Activated CD4-positive, alpha-beta T cell treated with anti-CD3 and anti-CD28 coated beads, Interleukin-2, amount 10 ng/mL, durations not matched to agents 24 days and 14 days (primary cell): ENCODE measurements at regions not wholly inside any gene's neighbourhood (a gene's known extent, or its start where the extent isn't known, plus 50 kb on each side); places are given as distances from the start of the nearest gene placed in this dataset.

Experiments
- DNase-seq: peaks from one replicate; pipeline ENCODE4 v3.0.0; 2022
- H3K27ac Mint-ChIP-seq: one replicate; pipeline ENCODE4 v1.8.0; 2022; ENCODE audit warnings: mild to moderate bottlenecking, mixed read lengths
- H3K27me3 Mint-ChIP-seq: one replicate; pipeline ENCODE4 v1.8.0; 2022; ENCODE audit warnings: mixed read lengths
- H3K36me3 Mint-ChIP-seq: one replicate; pipeline ENCODE4 v1.8.0; 2022; ENCODE audit warnings: low read depth, mild to moderate bottlenecking, mixed read lengths
- H3K4me1 Mint-ChIP-seq: one replicate; pipeline ENCODE4 v1.8.0; 2021; ENCODE audit warnings: mixed read lengths
- H3K4me3 Mint-ChIP-seq: one replicate; pipeline ENCODE4 v1.8.0; 2022; ENCODE audit warnings: mild to moderate bottlenecking, moderate library complexity, mixed read lengths
- H3K9me3 Mint-ChIP-seq: one replicate; pipeline ENCODE4 v1.8.0; 2021; ENCODE audit warnings: mixed read lengths
- intact Hi-C: fragments of 100-400 bp; cut with micrococcal nuclease; formaldehyde crosslinking; loops from one replicate; pipeline ENCODE4 v1.15.1; 2023

- H3K4me3 Mint-ChIP-seq: no peak overlapping the region
Measured at GRCh38 chr2:201972621-201973255, 60.9 kb upstream of the FZD7 start.

GRCh38 chr2:201973305-201973928 lies 60.2 kb upstream of the FZD7 start:
- Mint-ChIP-seq H3K4me3 (no peak overlapping the region), H3K27me3 (peaks cover 5% of the 10 kb centered on the region), H3K9me3 (no peaks in the 10 kb centered on the region), H3K36me3 (no peaks in the 10 kb centered on the region), H3K27ac (no peak overlapping the region), H3K4me1 (no peaks in the 10 kb centered on the region)
- intact Hi-C loops: no loop called here
- DNase-seq: no peak

More at GRCh38 chr2:201972621-201973255, 60.9 kb upstream of the FZD7 start:
- H3K27ac Mint-ChIP-seq: no peak overlapping the region
- H3K4me1 Mint-ChIP-seq: no peaks in the 10 kb centered on the region
- H3K36me3 Mint-ChIP-seq: no peaks in the 10 kb centered on the region
- no peaks in the 10 kb centered on the region for H3K9me3 Mint-ChIP-seq
- no peak for DNase-seq
- peaks cover 5% of the 10 kb centered on the region for H3K27me3 Mint-ChIP-seq
- intact Hi-C loops: no loop called here

- no peaks in the 10 kb centered on the region for H3K36me3 Mint-ChIP-seq
- no peak overlapping the region for H3K27ac Mint-ChIP-seq
- intact Hi-C loops: no loop called here
- no peaks in the 10 kb centered on the region for H3K9me3 Mint-ChIP-seq
- no peaks in the 10 kb centered on the region for H3K4me1 Mint-ChIP-seq
- H3K4me3 Mint-ChIP-seq: no peak overlapping the region
- no peak for DNase-seq
- H3K27me3 Mint-ChIP-seq: peaks cover 5% of the 10 kb centered on the region
Measured at GRCh38 chr2:201974171-201975100, 59.2 kb upstream of the FZD7 start.

- H3K9me3 Mint-ChIP-seq: no peaks in the 10 kb centered on the region
- peaks cover 5% of the 10 kb centered on the region for H3K27me3 Mint-ChIP-seq
- H3K4me3 Mint-ChIP-seq: no peak overlapping the region
- H3K27ac Mint-ChIP-seq: no peak overlapping the region
- no peaks in the 10 kb centered on the region for H3K4me1 Mint-ChIP-seq
- H3K36me3 Mint-ChIP-seq: no peaks in the 10 kb centered on the region
- intact Hi-C loops: no loop called here
- DNase-seq: no peak
Measured at GRCh38 chr2:201975434-201975833, 58.2 kb upstream of the FZD7 start.

GRCh38 chr2:201975964-201976612 lies 57.6 kb upstream of the FZD7 start:
- no peaks in the 10 kb centered on the region for H3K4me1 Mint-ChIP-seq
- no peak overlapping the region for H3K27ac Mint-ChIP-seq
- no peak for DNase-seq
- H3K4me3 Mint-ChIP-seq: no peak overlapping the region
- H3K27me3 Mint-ChIP-seq: peaks cover 5% of the 10 kb centered on the region
- intact Hi-C loops: no loop called here
- H3K36me3 Mint-ChIP-seq: no peaks in the 10 kb centered on the region
- H3K9me3 Mint-ChIP-seq: no peaks in the 10 kb centered on the region

- Mint-ChIP-seq H3K4me1 (no peaks in the 10 kb centered on the region), H3K36me3 (no peaks in the 10 kb centered on the region), H3K27me3 (peaks cover 5% of the 10 kb centered on the region), H3K27ac (no peak overlapping the region), H3K9me3 (no peaks in the 10 kb centered on the region), H3K4me3 (no peak overlapping the region)
- no peak for DNase-seq
- intact Hi-C loops: no loop called here
Measured at GRCh38 chr2:201977651-201978050, 56.0 kb upstream of the FZD7 start.

GRCh38 chr2:201978333-201978732 lies 55.3 kb upstream of the FZD7 start:
- no peak for DNase-seq
- intact Hi-C loops: no loop called here
- Mint-ChIP-seq H3K4me3 (no peak overlapping the region), H3K27ac (no peak overlapping the region), H3K36me3 (no peaks in the 10 kb centered on the region), H3K9me3 (no peaks in the 10 kb centered on the region), H3K4me1 (no peaks in the 10 kb centered on the region), H3K27me3 (peaks cover 5% of the 10 kb centered on the region)

- no peak overlapping the region for H3K4me3 Mint-ChIP-seq
- peaks cover 5% of the 10 kb centered on the region for H3K27me3 Mint-ChIP-seq
- H3K36me3 Mint-ChIP-seq: no peaks in the 10 kb centered on the region
- intact Hi-C loops: no loop called here
- H3K27ac Mint-ChIP-seq: no peak overlapping the region
- no peaks in the 10 kb centered on the region for H3K9me3 Mint-ChIP-seq
- DNase-seq: no peak
- H3K4me1 Mint-ChIP-seq: no peaks in the 10 kb centered on the region
Measured at GRCh38 chr2:201978986-201979385, 54.7 kb upstream of the FZD7 start.

- Mint-ChIP-seq H3K4me3 (no peak overlapping the region), H3K27ac (no peak overlapping the region), H3K9me3 (no peaks in the 10 kb centered on the region), H3K4me1 (no peaks in the 10 kb centered on the region), H3K27me3 (no peaks in the 10 kb centered on the region), H3K36me3 (no peaks in the 10 kb centered on the region)
- DNase-seq: no peak
- intact Hi-C loops: no loop called here
Measured at GRCh38 chr2:201980389-201980821, 53.2 kb upstream of the FZD7 start.

- intact Hi-C loops: no loop called here
- Mint-ChIP-seq H3K4me1 (no peaks in the 10 kb centered on the region), H3K27ac (no peak overlapping the region), H3K4me3 (no peak overlapping the region), H3K9me3 (no peaks in the 10 kb centered on the region), H3K36me3 (no peaks in the 10 kb centered on the region), H3K27me3 (no peaks in the 10 kb centered on the region)
- DNase-seq: no peak
Measured at GRCh38 chr2:201980946-201981345, 52.7 kb upstream of the FZD7 start.

GRCh38 chr2:201983174-201983573 lies 50.5 kb upstream of the FZD7 start:
- Mint-ChIP-seq H3K4me1 (no peaks in the 10 kb centered on the region), H3K9me3 (no peaks in the 10 kb centered on the region), H3K27me3 (no peaks in the 10 kb centered on the region), H3K36me3 (no peaks in the 10 kb centered on the region), H3K27ac (no peak overlapping the region), H3K4me3 (no peak overlapping the region)
- DNase-seq: no peak
- intact Hi-C loops: no loop called here

- H3K4me3 Mint-ChIP-seq: no peak overlapping the region
Measured at GRCh38 chr2:201983800-201984199, 49.9 kb upstream of the FZD7 start.

More at GRCh38 chr2:201983800-201984199, 49.9 kb upstream of the FZD7 start:
- Mint-ChIP-seq H3K4me1 (no peaks in the 10 kb centered on the region), H3K27ac (no peak overlapping the region), H3K27me3 (no peaks in the 10 kb centered on the region), H3K9me3 (no peaks in the 10 kb centered on the region), H3K36me3 (no peaks in the 10 kb centered on the region)
- DNase-seq: no peak
- intact Hi-C loops: no loop called here
